Stimulated activated CD8-positive, alpha-beta memory T cell treated with anti-CD3 and anti-CD28 coated beads, Interleukin-4, amount 100 ng/mL, for 48 hours (primary cell): ENCODE measurements at regions not wholly inside any gene's neighbourhood (a gene's known extent, or its start where the extent isn't known, plus 50 kb on each side); places are given as distances from the start of the nearest gene placed in this dataset.
A peak's percentile ranks its signal among the peaks of the same experiment; 100 is the strongest.
"Not testable (repeated sequence)": the region's sequence is repeated elsewhere in the genome, so short reads cannot be mapped to it uniquely, and the experiment has no call there.

Experiments
- DNase-seq: peaks from one replicate; pipeline ENCODE4 v3.0.0-alpha.2; 2020

DNA sequence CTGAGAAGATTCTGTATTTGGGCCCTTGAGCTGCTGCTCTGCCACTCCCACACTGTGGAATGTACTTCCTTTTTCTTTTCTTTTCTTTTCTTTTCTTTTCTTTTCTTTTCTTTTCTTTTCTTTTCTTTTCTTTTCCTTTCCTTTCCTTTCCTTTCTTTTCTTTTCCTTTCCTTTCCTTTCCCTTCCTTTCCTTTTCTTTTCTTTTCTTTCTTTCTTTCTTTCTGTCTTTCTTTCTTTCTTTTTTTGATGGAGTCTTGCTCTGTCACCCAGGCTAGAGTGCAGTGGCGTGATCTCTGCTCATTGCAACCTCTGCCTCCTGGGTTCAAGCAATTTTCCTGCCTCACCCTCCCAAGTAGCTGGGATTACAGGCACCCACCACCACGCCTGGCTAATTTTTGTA is 89.8 kb downstream of the DNAAF6 start:
- DNase-seq, result not testable (repeated sequence)

DNA sequence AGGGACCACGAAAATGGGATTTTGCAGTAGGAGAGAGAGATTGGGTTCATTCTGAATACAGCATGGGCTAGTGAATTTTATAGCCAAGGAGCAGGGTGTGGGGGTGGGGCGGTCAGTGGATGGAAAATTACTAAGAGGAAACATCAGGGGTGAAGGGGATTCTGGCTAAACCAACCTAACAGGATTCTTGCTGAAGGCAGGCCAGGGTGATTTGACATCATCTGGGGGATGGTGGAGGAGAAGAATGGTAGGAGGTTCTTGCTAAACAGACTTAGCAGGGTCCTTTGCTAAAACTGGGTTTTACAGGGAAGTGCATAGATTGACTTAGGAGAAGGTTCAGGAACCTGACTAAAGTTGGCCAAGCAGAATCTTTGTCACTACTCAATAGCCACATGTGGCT is 91.9 kb downstream of the DNAAF6 start:
- DNase-seq, result no peak

DNA sequence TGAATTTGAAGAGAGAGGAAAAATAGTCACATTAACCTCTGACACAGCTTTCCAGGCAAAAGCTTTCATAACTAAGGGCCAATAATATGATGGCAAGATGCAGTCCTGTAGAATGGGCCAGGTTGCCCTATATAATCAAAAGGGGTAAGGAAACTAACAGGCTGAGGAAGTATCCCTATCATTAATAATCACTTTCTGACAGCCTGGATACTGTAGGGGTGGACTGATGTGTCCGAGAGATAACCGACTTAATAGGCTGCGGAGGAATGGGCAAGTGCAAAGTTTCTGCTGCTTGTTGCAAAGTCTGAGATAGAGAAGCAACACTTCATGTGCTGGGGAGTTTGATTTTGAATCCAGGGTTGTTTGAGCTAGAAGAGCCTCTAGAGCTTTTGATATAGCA is 94.8 kb downstream of the DNAAF6 start:
- no peak for DNase-seq

DNA sequence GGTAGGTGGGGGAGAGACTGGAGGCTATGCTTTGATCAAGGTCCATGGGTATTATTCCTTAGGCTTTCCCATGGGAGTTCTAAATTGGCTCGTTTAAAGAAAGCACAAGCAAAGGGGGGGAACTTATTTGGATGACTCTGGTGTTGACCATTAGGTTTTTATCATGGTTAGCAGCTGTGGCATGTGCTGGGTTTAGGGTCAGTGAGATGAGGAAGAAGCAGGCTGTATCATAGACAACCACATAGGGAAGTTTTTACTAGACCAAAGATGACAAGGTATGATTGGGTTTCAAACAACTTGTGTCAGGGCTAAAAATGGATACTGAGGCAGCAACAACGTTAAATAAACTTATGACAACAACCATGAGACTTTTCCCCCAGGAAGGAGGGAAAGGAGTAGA is 97.7 kb downstream of the DNAAF6 start:
- DNase-seq, result no peak

DNA sequence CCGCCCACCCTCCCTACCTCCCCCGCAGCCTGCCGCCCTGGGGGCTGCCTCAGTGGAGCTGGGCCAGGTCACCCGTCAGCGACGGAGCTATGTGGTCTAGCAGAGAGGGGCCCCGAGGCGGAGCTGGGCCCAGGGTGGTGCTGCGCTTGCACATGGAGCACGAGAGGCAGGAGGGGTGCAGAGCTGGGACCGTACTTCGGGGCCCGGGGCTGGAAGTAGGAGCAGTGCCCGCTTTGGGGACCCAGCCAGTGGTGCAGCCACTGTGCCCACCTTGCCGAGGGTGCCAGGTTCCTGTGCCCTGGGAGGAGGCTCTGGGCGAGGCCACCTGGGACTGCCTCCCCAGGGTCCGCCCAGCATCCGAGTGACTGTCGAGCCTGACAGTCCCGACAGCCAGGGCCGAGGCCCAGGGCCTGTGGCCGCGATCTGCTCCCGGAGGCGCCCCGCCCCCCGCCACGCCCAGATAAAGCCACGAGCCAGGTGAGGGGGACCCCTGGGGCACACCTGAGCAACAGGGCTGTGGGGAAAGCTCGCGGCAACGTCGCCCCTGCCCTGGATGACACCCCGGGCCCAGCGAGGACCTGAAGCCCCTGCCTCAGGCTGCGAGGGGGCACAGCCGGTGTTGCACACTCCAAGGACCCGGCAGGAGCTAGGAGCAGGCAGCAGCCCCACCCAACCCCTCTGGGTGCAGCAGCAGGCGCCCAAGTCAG is 117.5 kb downstream of the DNAAF6 start:
- DNase-seq, result no peak

DNA sequence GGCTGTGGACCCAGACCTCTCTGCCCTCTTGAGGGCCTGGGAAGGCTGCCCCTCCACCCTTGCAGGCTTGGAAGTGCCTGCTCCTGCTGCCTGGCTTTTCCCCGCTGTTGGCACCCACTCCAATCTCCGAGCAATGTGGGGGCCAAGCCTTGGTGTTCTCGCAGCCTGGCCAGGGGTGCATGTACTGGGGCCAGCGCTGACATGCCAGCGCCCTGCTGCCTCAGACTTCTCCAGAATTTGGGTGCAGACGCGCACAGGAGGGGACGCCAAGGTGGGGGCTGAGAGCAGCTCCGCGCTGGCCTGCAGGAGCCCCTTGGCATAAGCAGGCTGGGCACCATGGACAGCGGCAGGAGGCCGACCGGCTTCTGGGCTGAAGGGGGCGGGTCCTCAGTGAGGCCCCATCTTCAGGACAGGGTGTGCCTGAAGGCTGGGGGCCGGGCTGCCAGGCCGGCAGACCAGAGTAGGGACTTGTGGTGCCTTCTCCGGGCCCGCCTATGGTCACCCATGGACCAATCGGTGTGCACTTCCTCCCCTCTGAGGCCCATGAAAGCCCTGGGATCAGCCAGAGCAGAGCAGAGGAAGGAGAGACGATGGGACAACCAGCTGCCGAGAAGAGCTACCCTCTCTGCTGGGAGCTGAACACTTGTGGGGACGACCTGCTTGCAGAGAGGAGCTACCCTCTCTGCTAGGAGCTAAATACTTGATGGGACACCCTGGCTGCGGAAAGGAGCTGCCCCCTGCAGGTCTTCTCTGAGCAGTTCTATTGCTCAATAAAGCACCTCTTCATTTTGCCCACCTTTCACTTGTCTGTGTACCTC is 118.3 kb downstream of the DNAAF6 start:
- peak; percentile 26 for DNase-seq

DNA sequence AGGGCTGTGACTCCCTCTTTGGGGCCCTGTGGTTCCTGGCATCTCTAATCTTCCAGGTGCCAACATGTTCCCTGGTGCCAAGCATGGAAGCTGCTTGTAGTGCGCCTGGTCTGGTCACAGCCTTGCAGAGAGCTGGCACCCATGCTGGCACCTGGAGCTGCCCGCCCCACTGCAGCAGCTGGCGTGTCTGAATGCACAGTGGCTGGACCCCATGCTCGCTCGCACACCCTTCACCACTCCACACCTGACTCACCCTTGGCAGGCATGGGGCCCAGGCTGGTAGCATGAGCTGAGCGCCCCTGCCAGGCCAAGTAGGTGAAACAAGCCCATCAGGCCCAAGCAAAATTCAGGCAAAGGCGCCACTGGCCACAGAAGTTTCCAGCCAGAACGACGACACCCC is 119.1 kb downstream of the DNAAF6 start:
- DNase-seq, result no peak

DNA sequence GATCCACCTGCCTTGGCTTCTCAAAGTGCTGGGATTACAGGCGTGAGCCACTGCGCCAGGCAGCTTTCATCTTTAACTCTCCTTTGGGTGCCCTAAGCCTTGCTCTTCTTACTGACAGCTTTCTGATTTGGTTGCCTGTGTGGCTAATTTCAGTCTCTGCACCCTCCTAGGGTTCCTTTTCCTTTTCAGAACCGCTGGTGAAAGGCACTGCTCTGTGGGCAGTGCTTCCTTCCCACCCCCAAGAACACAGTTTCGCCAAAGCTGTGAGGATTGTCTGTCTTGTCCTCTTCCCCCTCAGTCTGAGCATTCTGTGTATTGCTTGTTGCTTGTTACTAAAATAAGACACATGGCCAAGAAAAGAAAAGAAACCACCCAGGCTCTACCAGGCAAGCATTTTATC is 101.4 kb upstream of the FRMPD3 start:
- DNase-seq, result no peak

DNA sequence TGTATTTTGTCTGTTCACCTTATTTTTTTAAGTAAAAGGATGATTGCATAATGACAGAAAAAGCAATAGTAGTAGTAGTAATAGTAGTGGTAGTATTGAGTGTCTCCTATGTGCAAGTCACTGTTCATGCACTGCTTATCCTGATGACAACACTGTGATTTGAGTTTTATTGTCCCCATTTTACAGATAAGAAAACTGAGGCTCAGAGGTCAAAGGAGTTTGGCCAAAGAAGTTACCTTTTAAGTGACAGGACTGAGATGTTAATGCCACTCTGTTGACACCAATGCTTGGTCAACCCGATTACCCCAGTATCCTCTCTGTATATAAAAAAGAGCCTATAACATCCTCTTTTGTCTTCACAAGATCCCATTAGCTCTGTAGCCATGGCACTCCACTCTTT is 100.5 kb upstream of the FRMPD3 start:
- DNase-seq, result no peak

DNA sequence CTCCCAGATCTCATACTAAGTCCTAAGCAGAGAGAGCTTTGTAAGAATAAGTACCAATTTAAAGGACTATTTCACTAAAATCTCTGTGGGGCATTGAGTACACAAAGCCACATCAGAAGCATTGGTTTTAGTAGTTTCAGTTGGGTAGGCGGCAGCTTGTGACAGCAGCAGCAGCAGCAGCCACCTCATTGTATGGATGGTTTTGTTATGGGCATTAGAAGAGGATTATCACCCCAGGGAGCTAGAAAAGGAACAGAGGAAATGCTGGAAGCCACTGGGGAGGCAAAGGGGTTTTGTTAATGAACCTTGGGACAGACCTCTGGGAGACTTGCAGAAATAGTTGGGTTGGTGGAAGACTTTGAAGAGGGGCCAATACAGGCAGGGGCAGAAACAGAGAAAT is 93.9 kb upstream of the FRMPD3 start:
- DNase-seq, result no peak

DNA sequence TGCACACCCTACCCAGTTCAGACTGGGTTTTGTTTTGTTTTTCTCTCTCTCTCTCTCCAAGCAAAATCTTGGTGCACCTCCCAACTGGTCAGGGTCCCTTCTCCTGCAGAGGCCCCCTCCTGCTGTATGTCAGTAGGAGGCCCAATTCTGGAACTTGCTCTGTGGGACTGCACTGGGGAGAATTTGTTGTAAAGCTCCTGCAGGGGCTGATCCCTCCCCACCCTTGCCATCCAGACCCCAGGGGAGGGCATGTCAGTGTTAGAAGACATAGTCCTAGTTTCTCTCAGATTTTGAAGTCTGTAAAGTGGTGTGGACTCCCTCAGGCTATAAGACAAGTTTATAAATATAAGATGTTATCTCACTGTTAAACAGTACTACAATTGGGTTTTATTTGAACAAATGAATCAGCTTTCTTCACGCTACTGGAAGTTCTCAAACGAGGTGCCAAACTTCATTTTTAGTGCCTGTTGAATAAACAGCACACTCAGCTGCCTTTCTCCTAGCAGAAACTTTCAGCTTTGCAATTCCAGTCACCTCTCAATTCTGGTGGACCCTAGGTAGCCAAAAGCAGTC is 88.6 kb upstream of the FRMPD3 start:
- DNase-seq, result no peak

DNA sequence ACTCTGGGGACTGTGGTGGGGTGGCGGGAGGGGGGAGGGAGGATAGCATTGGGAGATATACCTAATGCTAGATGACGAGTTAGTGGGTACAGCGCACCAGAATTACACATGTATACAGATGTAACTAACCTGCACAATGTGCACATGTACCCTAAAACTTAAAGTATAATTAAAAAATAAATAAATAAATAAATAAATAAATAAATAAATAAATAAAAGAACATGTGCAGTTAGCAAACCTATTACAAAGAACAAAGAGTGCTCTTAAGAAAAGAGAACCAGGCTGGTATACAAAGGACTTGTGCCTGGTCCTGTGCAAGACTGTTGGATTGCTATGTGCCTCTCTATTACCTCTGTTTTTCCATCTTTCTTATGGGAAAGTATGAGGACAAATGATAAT is 79.3 kb upstream of the FRMPD3 start:
- DNase-seq, result not testable (repeated sequence)

DNA sequence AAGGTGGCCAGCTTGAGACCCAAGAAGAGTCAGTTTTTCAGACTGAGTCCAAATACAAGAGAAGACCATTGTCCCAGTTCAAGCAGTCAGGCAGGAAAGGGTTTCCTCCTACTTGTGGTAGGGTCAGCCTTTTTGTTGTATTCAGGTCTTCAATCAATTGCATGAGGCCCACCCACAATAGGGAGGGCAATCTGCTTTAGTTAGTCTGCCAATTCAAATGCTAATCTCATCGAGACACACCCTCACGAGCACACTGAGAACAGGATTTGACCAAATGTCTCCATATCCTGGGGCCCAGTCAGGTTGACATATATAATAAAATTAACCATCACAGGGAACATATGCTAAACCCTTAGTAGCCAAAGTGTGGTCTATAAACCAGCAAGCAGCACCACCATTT is 75.3 kb upstream of the FRMPD3 start:
- no peak for DNase-seq

DNA sequence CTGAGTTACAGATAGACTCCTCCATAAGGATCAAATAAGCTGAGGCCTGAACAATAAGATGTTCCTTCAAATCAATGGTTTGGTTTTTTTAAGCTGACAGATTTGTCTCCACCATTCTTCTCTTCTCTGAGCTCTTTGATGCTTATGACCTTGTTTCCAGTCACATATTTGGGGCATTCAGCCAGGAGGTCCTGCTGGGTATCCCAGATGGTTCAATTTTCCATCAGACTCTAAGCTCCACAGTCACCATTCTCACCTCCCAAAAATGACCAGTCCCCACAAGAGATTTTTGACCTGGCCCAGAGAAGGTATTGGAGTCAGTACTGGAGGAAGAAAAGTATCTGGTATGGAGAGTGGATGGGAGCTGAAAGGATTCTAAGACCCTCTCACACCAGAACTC is 74.6 kb upstream of the FRMPD3 start:
- DNase-seq, result no peak

DNA sequence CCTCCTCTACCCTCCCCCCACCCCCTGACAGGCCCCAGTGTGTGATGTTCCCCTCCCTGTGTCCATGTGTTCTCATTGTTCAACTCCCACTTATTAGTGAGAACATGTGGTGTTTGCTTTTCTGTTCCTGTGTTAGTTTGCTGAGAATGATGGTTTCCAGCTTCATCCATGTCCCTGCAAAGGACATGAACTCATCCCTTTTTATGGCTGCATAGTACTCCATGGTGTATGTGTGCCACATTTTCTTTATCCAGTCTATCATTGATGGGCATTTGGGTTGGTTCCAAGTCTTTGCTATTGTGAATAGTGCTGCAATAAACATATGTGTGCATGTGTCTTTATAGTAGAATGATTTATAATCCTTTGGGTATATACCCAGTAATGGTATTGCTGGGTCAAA is 73.3 kb upstream of the FRMPD3 start:
- not testable (repeated sequence) for DNase-seq

DNA sequence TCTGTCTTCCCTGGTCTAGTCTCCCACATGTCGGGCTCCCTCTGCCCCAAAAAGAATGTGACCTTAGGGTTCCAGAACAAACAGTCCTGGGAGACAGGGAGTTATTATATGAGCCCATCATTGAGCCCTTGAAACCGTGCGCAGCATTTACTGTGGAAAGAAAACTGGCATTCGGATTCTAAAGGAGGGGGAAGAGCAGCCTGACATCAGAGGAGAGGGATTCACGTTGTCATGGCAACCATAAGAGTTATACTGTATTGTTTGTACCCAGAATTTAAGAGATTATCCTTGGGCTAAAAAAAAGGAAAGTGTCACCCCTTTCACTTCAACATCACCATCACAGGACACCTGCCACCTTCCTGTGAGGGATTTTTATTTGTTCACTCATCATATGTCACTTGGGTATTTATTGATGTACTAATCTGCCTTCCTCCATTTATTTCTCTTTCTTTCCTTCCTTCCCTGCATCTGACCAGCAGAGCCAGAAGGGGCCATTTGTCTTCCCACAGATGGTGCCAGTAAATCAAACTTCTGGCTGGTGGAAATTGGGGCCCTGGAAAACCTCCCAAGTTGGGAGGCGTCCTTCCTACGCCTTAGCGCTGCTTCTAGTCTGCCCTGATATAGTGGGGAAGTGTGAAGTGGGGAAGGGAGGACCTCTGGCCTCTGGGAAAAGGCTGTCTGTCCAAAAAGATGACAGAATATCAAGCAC is 64.9 kb upstream of the FRMPD3 start:
- DNase-seq, result no peak

DNA sequence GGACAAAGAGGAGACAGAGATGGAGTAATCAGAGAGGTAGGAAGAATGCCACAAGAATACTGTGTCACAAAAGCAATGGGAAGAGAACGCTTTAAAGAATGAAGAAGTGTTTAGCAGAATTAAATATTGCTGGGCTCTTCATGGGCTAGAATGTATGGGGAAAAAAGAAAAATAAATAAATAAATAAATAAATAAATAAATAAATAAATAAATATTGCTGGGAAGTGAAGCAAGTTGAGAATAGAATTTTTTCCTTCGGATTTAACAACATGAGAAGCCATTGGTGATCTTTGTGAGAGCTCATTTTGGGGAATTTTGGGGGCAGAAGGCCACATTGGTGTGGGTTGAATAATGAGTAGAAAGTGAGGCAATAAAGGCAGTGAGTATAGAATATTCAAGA is 59.7 kb upstream of the FRMPD3 start:
- DNase-seq, result no peak

DNA sequence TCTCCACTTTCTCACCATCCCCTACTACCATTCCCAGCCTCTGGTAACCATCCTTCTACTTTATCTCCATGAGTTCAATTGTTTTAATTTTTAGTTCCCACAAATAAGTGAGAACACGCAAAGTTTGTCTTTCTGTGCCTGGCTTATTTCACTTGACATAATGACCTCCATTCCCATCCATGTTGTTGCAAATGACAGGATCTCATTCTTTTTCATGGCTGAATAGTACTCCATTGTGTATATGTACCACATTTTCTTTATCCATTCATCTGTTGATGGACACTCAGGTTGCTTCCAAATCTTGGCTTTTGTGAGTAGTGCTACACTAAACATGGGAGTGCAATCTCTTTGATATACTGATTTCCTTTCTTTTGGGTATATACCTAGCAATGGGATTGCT is 55.8 kb upstream of the FRMPD3 start:
- DNase-seq, result not testable (repeated sequence)

DNA sequence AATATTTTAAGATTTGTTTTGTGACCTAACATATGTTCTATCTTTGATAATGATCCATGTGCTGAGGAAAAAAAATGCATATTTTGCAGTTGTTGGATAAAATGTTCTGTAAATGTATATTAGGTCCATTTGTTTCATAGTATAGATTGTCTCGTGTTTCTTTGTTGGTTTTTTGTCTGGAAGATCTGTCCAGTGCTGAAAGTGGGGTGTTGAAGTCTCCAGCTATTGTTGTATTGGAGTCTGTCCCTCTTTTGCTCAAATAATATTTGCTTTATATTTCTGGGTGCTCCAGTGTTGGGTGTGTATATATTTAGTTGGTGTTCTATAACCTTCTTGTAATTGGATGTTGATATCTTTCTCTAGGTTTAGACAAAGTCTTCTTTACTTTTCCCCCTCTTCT is 53.2 kb upstream of the FRMPD3 start:
- DNase-seq, result no peak

DNA sequence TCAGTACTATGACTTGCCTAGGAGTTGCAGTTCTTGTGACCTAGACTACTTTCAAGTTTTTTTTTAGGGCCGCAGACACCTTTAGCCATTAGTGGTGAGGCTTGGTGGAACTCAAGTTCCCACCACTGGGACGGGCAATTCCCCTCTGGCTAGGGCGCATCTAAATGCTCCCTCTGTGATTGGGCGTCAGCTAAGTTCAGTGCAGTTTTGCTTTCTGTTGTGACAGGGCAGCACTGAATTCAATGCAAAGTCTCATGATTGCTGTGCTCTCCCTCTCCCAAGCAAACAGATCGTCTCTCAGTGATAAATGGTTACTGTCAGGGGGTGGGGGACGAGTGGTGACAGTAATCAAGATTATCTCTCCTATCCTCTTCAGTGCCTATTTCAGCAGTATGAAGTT is 52.7 kb upstream of the FRMPD3 start:
- DNase-seq, result no peak

DNA sequence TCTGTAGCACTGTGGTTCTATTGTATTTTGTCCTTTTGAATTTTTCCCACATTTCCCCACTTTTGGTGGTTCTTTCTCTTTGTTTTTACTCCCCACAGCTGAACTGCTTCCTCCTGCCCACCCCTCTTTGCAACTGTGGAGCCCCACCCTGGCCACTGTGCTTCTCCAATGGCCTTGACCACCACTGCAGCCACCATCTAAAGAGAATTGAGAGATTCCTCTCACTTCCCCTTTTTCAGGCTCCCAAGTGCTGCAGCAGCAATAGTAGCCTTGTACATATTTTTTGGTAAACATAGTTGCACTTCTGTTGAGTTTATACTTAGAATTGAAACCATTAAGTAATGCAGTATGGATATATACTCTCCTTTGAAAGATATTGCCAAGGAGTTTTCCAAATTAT is 51.3 kb upstream of the FRMPD3 start:
- no peak for DNase-seq
